ENCODE measurements at regions not wholly inside any gene's neighbourhood (a gene's known extent, or its start where the extent isn't known, plus 50 kb on each side); places are given as distances from the start of the nearest gene placed in this dataset.

DNA sequence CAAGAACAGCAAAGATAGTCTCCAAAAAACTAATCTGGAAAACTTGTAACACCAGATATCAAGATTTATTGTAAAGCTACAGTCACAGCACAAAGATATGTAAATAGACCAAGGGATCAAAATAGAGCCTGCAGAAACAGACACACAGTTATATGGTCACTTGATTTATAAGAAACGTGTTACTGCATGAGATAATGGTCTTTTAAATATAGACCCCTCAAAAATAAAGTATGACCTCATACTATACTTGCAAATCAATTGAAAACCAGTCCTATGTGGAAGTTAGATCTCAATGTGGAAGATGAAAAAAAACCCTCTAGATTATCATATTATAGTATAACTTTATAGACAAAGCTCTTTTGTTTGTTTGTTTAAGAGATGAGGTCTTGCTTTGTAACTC lies 247.3 kb upstream of the CNR1 start:
- TF ChIP-seq EZH2 (IDR thresholded peaks at IDR 0.05): no peak
- no peak for TF ChIP-seq POLR2AphosphoS5 (IDR thresholded peaks at IDR 0.05; ENCODE audit: borderline replicate concordance, low read depth, low read length)
- TF ChIP-seq FOXP2 (optimal IDR thresholded peaks at IDR 0.05; ENCODE audit: control extremely low read depth, extremely low read length, insufficient read depth): no peak
